Left ventricle myocardium inferior (tissue), 1 donor: ENCODE measurements at regions not wholly inside any gene's neighbourhood (a gene's known extent, or its start where the extent isn't known, plus 50 kb on each side); places are given as distances from the start of the nearest gene placed in this dataset.

Experiments used
- DNase-seq: peaks from one replicate; pipeline ENCODE4 v3.0.0-alpha.2; 2020
- H3K27ac ChIP-seq: fragments of 200-600 bp; replicated peaks from 2 replicates; pipeline ENCODE4 v1.8.0; 2021
- H3K27me3 ChIP-seq: fragments of 200-600 bp; 2 replicates; pipeline ENCODE4 v1.8.0; 2021; ENCODE audit warnings: low read depth
- H3K36me3 ChIP-seq: fragments of 200-600 bp; 2 replicates; pipeline ENCODE4 v1.8.0; 2021
- H3K4me1 ChIP-seq: fragments of 200-600 bp; 2 replicates; pipeline ENCODE4 v1.8.0; 2021
- H3K4me3 ChIP-seq: fragments of 200-600 bp; 2 replicates; pipeline ENCODE4 v1.8.0; 2021; ENCODE audit warnings: mild to moderate bottlenecking, moderate library complexity
- H3K9me3 ChIP-seq: fragments of 200-600 bp; replicated peaks from 2 replicates; pipeline ENCODE4 v1.8.0; 2021
- CTCF ChIP-seq: fragments of 200-600 bp; IDR thresholded peaks from 2 replicates; pipeline ENCODE4 v1.8.0; 2021; ENCODE audit warnings: antibody characterized with exemption, mild to moderate bottlenecking, borderline replicate concordance
- intact Hi-C: fragments of 100-400 bp; cut with micrococcal nuclease; formaldehyde crosslinking; loops from one replicate; pipeline ENCODE4 v1.11.0; 2022
- donor health status: DM: no; HTN: yes; CAD: no; lungs with severe emphysema.

- intact Hi-C loops = no loop called here
- peaks cover 45% of the 10 kb centered on the region for H3K27me3 ChIP-seq
- TF ChIP-seq CTCF = no peak
- H3K36me3 ChIP-seq = no peaks in the 10 kb centered on the region
- no peaks in the 10 kb centered on the region for H3K4me1 ChIP-seq
- DNase-seq = no peak
- H3K27ac ChIP-seq = no peak overlapping the region
- no peak overlapping the region for H3K4me3 ChIP-seq
- H3K9me3 ChIP-seq = peaks cover 19% of the 10 kb centered on the region
Measured at GRCh38 chr10:120075349-120075748, 182.8 kb downstream of the SEC23IP start.

GRCh38 chr10:120076996-120077706, 184.6 kb downstream of the SEC23IP start:
- no peak overlapping the region for H3K4me3 ChIP-seq
- no peak for TF ChIP-seq CTCF
- no peak for DNase-seq

GRCh38 chr10:120077707-120078492, 185.4 kb downstream of the SEC23IP start:
- Histone ChIP-seq H3K4me3 (no peak overlapping the region), H3K9me3 (peaks cover 11% of the 10 kb centered on the region), H3K27me3 (peaks cover 28% of the 10 kb centered on the region), H3K27ac (no peak overlapping the region), H3K4me1 (no peaks in the 10 kb centered on the region), H3K36me3 (no peaks in the 10 kb centered on the region)
- no peak for TF ChIP-seq CTCF
- DNase-seq = no peak
- intact Hi-C loops = no loop called here

More at GRCh38 chr10:120076996-120077706, 184.6 kb downstream of the SEC23IP start:
- intact Hi-C loops = no loop called here
- Histone ChIP-seq H3K36me3 (no peaks in the 10 kb centered on the region), H3K27me3 (peaks cover 29% of the 10 kb centered on the region), H3K27ac (no peak overlapping the region), H3K4me1 (no peaks in the 10 kb centered on the region), H3K9me3 (peaks cover 14% of the 10 kb centered on the region)

GRCh38 chr10:120085096-120085796, 192.7 kb downstream of the SEC23IP start:
- no peaks in the 10 kb centered on the region for H3K36me3 ChIP-seq
- TF ChIP-seq CTCF = no peak
- intact Hi-C loops = no loop called here
- DNase-seq = no peak
- no peak overlapping the region for H3K4me3 ChIP-seq
- no peaks in the 10 kb centered on the region for H3K9me3 ChIP-seq
- no peak overlapping the region for H3K27ac ChIP-seq
- no peaks in the 10 kb centered on the region for H3K4me1 ChIP-seq
- peaks cover 11% of the 10 kb centered on the region for H3K27me3 ChIP-seq

- no peak for TF ChIP-seq CTCF
- Histone ChIP-seq H3K36me3 (no peaks in the 10 kb centered on the region), H3K27me3 (peaks cover 11% of the 10 kb centered on the region), H3K4me3 (no peak overlapping the region), H3K27ac (no peak overlapping the region), H3K4me1 (no peaks in the 10 kb centered on the region), H3K9me3 (no peaks in the 10 kb centered on the region)
- intact Hi-C loops = no loop called here
- no peak for DNase-seq
Measured at GRCh38 chr10:120086066-120086465, 193.5 kb downstream of the SEC23IP start.
